ENCODE measurements at regions not wholly inside any gene's neighbourhood (a gene's known extent, or its start where the extent isn't known, plus 50 kb on each side); places are given as distances from the start of the nearest gene placed in this dataset.

- H3K36me3 Mint-ChIP-seq (ENCODE audit: insufficient read depth, unreplicated experiment), result no peaks in the 10 kb centered on the region
- no peak overlapping the region for H3K27ac Mint-ChIP-seq (ENCODE audit: low read depth, unreplicated experiment)
- no peaks in the 10 kb centered on the region for H3K27me3 Mint-ChIP-seq (ENCODE audit: insufficient read depth, unreplicated experiment)
- no peak overlapping the region for H3K4me3 Mint-ChIP-seq (ENCODE audit: unreplicated experiment)
- POLR2A ChIA-PET, result interaction anchor here (0.7 kb wide), 1 partner anchor 16 kb away, joined by 3 read pairs; no protein-coding TSS in a partner anchor
- no peak for DNase-seq (ENCODE audit: unreplicated experiment)
- BruUV-seq (replicated peaks), result no TSS peak
- H3K4me1 Mint-ChIP-seq (ENCODE audit: insufficient read depth, unreplicated experiment), result no peaks in the 10 kb centered on the region
- CTCF ChIA-PET, result interaction anchor here (0.6 to 2.2 kb wide), 4 partner anchors 8 to 409 kb away, joined by 3 to 5 read pairs (median 3); no protein-coding TSS in a partner anchor
- TF ChIP-seq CTCF (IDR thresholded peaks at IDR 0.05; ENCODE audit: unreplicated experiment), result no peak
- intact Hi-C loops (cut with micrococcal nuclease), result no loop called here
- H3K9me3 Mint-ChIP-seq (ENCODE audit: unreplicated experiment), result peaks cover 7% of the 10 kb centered on the region
These were observed 154.9 kb downstream of the SEMA6D start for GRCh38 chr15:47872208-47872607.

- Mint-ChIP-seq H3K4me3 (ENCODE audit: unreplicated experiment) (no peak overlapping the region), H3K27me3 (ENCODE audit: insufficient read depth, unreplicated experiment) (no peaks in the 10 kb centered on the region), H3K27ac (ENCODE audit: low read depth, unreplicated experiment) (no peak overlapping the region), H3K9me3 (ENCODE audit: unreplicated experiment) (peaks cover 7% of the 10 kb centered on the region), H3K36me3 (ENCODE audit: insufficient read depth, unreplicated experiment) (no peaks in the 10 kb centered on the region), H3K4me1 (ENCODE audit: insufficient read depth, unreplicated experiment) (no peaks in the 10 kb centered on the region)
- DNase-seq (ENCODE audit: unreplicated experiment), result no peak
- intact Hi-C loops (cut with micrococcal nuclease), result no loop called here
- no peak for TF ChIP-seq CTCF (IDR thresholded peaks at IDR 0.05; ENCODE audit: unreplicated experiment)
- ChIA-PET CTCF (interaction anchor here (0.5 to 2.2 kb wide), 3 partner anchors 11 to 105 kb away, joined by 3 to 5 read pairs (median 4); no protein-coding TSS in a partner anchor), POLR2A (no interaction called here)
- BruUV-seq (replicated peaks), result no TSS peak
These were observed 155.6 kb downstream of the SEMA6D start for GRCh38 chr15:47872869-47873432.

- Mint-ChIP-seq H3K4me1 (ENCODE audit: insufficient read depth, unreplicated experiment) (no peaks in the 10 kb centered on the region), H3K27me3 (ENCODE audit: insufficient read depth, unreplicated experiment) (no peaks in the 10 kb centered on the region), H3K9me3 (ENCODE audit: unreplicated experiment) (no peaks in the 10 kb centered on the region), H3K4me3 (ENCODE audit: unreplicated experiment) (no peak overlapping the region), H3K27ac (ENCODE audit: low read depth, unreplicated experiment) (no peak overlapping the region), H3K36me3 (ENCODE audit: insufficient read depth, unreplicated experiment) (no peaks in the 10 kb centered on the region)
- BruUV-seq (replicated peaks), result no TSS peak
- POLR2A ChIA-PET, result no interaction called here
- CTCF ChIA-PET, result no interaction called here
- TF ChIP-seq CTCF (IDR thresholded peaks at IDR 0.05; ENCODE audit: unreplicated experiment), result no peak
- no peak for DNase-seq (ENCODE audit: unreplicated experiment)
- intact Hi-C loops (cut with micrococcal nuclease), result no loop called here
These were observed 159.7 kb downstream of the SEMA6D start for GRCh38 chr15:47876986-47877385.

- Mint-ChIP-seq H3K9me3 (ENCODE audit: unreplicated experiment) (no peaks in the 10 kb centered on the region), H3K27me3 (ENCODE audit: insufficient read depth, unreplicated experiment) (no peaks in the 10 kb centered on the region), H3K36me3 (ENCODE audit: insufficient read depth, unreplicated experiment) (no peaks in the 10 kb centered on the region), H3K4me1 (ENCODE audit: insufficient read depth, unreplicated experiment) (no peaks in the 10 kb centered on the region), H3K27ac (ENCODE audit: low read depth, unreplicated experiment) (no peak overlapping the region), H3K4me3 (ENCODE audit: unreplicated experiment) (no peak overlapping the region)
- ChIA-PET POLR2A (interaction anchor here (0.8 kb wide), 1 partner anchor 58 kb away, joined by 3 read pairs; no protein-coding TSS in a partner anchor), CTCF (interaction anchor here (0.8 kb wide), 1 partner anchor 21 kb away, joined by 3 read pairs; no protein-coding TSS in a partner anchor)
- no TSS peak for BruUV-seq (replicated peaks)
- TF ChIP-seq CTCF (IDR thresholded peaks at IDR 0.05; ENCODE audit: unreplicated experiment), result no peak
- intact Hi-C loops (cut with micrococcal nuclease), result no loop called here
- no peak for DNase-seq (ENCODE audit: unreplicated experiment)
These were observed 160.5 kb downstream of the SEMA6D start for GRCh38 chr15:47877836-47878235.

All from MCF 10A (cell line).